RPMI8226 (cell line): ENCODE measurements at regions not wholly inside any gene's neighbourhood (a gene's known extent, or its start where the extent isn't known, plus 50 kb on each side); places are given as distances from the start of the nearest gene placed in this dataset.
"Not testable (repeated sequence)": the region's sequence is repeated elsewhere in the genome, so short reads cannot be mapped to it uniquely, and the experiment has no call there.

Source experiments
- DNase-seq: peaks from one replicate; pipeline ENCODE4 v3.0.0-alpha.2; 2015

DNA sequence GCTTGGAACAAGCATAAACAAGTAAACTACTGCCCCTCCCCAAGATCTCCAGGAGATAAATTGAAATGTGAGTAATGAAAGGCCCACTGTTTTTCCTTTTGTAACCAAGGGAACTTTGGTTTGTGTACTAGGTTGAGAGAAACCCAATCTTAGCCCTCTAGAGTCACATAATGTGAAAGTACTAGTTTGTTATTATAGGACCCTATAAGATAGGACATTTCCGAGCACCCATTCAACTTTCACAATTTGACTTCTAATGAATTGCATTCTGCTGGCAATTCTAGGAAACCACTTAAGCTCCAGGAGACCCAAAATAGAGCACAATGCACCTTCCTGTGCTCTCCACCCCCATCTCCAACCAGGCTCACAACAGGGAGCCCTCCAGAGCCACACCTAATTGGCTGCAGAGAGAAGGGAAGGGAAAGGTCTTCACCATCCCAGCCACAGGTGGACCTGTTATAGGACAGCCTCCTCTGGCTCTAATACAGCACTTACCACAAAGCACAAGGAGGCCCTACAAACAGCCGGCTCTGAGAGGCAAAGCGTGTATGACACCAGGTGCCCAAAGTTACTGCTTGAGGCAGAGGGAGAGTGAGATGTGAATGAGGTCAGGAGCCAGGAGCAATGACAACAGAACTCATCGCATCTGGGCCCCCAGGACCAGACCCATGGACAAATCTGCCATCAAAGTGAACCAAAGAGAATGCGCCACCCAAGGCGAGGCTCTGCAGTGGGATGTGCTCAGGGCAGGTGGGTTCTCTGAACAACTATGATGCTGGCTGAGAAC, 163.3 kb upstream of the NTF3 start:
- no peak for DNase-seq

GRCh38 chr12:5269846-5270245, 162.1 kb upstream of the NTF3 start:
- no peak for DNase-seq

DNA sequence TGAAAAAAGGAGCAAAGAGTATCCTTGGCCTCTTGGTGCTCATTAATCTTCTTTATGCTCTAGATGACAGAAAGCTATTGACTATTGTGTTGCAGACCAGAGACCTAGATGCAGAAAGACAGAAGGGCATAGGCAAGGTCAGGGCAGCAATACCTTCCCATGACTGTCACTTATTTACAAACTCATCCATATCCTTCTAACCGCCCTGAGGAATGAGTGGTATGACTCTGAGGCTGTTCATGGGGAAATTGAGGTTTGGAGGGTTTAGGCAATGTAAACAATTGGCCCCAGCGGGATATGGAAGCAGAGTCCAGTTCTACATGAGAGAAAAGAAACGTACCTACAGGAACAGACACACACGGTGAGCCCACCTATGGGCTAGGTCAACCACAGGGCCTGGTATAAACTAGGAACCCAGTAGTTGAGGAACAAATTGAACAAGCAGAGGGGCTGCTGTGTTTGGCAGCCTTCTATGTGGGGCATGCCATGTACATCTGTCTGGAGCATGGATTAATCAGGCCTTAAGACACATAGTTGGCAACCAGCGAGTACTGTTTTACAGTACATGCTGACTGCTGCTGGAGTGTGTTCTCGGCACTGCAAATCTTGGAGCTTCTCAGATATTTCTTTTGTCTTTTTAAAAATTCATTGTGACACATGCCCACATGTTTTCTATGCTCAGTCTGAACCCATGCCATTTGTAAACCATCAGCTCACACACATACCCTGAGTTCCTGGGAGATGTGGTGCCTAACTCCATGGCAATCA, 159.7 kb upstream of the NTF3 start:
- no peak for DNase-seq

DNA sequence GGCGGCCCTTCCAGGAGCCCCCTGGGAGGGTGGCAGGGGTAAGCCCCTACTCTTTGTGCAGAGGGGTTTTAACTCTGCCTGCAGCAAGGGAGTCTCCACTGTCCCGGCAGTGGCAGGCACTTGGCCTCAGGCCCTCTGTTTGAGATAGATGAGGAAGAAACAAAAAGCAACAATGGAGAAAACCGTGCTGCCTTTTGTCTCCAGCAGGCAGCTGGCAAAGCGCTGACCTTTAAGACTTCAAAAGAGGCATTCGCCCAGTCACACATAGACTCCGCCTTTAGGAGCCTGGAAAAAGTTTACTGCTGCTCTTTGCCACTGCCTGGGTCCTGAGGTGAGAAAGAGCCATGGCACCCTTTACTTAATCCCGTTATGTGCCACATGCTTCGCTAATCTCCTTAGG, 158.2 kb upstream of the NTF3 start:
- DNase-seq = peak; percentile 28

GRCh38 chr12:5276327-5276880, 155.5 kb upstream of the NTF3 start:
- DNase-seq = no peak

- no peak for DNase-seq
Observed at GRCh38 chr12:5280086-5280485, 151.8 kb upstream of the NTF3 start.

DNA sequence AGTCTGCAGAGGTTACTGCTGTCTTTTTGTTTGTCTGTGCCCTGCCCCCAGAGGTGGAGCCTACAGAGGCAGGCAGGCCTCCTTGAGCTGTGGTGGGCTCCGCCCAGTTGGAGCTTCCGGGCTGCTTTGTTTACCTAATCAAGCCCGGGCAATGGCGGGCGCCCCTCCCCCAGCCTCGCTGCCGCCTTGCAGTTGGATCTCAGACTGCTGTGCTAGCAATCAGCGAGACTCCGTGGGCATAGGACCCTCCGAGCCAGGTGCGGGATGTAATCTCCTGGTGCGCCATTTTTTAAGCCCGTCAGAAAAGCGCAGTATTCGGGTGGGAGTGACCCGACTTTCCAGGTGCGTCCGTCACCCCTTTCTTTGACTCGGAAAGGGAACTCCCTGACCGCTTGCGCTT, 141.5 kb upstream of the NTF3 start:
- not testable (repeated sequence) for DNase-seq

DNA sequence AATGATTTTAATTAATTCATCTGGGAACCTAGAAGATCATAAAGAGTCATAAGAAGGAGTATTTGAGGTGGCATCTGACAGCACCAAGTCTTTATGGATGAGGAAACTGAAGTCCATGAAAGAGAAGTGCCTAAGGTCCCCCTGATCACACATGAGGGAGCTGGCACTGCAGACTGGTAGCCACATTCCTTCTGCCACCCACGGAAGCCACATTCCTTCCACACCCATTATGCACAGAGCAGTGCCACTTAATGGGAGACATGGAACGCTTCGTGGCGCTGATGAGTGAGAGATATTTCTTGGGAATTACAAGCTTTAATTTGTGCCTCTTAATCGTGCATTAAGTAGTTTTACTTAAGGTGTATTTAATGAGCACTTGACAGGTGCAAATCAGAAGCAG, 139.3 kb upstream of the NTF3 start:
- no peak for DNase-seq

GRCh38 chr12:5293773-5294172, 138.1 kb upstream of the NTF3 start:
- no peak for DNase-seq

- no peak for DNase-seq
Observed at GRCh38 chr12:5294274-5295070, 137.4 kb upstream of the NTF3 start.

DNA sequence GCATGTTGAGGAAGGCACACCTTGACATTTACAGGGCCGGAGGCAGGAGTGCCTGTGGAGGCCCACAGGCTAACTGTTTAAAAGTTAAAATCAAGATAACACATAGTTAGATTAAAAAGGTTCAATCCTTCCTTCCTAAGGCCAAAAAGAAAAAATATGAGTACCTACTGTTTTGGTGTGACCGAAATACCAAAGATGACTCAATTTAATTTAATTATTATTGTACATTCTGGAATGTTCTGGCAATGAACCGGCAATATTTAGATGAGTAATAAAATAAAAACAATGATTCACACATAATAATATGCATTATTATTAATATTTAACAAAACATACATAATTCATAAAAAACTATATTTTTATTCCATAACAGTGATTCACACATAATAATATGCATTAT, 136.8 kb upstream of the NTF3 start:
- DNase-seq = no peak

- no peak for DNase-seq
Observed at GRCh38 chr12:5295996-5296395, 135.9 kb upstream of the NTF3 start.

- DNase-seq = no peak
Observed at GRCh38 chr12:5301539-5301938, 130.4 kb upstream of the NTF3 start.

DNA sequence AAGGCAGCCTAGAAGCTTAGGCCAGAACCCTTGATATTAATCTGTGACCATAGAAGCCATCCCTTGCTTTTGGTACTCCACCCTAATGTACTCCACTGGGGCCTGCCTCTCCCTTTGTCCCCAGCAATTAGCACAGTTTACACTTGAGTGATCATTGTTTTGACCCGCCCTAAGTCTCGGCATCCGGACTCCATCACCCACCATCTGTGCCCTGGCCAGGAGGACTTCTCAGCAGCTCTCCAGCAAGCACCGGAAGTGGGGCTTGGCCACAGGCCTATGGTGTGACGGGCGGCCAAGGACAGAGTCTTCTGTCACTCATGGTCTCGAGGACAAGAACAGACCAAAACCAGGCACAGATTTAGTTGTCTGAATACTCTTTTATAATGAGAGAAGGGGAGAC, 126.5 kb upstream of the NTF3 start:
- no peak for DNase-seq

DNA sequence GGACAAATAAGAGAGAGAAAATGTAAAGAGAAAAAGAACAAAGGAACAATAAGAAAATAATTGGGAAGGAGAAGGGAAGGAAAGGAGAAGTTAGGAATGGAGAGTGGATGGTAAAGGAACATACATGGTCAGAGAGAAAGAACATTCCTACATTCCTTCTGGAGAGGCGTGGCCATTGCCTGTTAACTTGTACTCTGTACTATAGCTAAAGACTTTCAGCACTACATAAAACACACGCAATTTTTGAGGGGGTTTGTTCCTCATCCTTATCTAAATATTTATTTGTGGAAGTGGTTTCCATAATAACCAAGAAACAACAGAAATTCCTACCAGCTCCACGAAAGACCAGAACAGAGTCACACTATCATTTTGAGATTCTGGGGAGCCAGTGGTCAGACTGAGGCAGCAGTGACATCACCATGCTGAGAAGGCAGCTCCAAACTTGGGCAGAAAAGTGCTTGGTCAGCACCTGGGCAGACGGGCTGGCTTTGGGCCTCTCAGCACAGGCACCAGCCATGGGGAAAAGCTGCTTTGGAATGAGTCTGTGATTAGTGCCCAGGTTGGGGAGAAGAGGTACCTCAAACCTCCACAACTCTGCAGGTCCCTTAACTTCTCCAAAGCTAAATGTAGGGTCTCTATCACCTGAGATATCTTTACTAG, 125.9 kb upstream of the NTF3 start:
- no peak for DNase-seq

DNA sequence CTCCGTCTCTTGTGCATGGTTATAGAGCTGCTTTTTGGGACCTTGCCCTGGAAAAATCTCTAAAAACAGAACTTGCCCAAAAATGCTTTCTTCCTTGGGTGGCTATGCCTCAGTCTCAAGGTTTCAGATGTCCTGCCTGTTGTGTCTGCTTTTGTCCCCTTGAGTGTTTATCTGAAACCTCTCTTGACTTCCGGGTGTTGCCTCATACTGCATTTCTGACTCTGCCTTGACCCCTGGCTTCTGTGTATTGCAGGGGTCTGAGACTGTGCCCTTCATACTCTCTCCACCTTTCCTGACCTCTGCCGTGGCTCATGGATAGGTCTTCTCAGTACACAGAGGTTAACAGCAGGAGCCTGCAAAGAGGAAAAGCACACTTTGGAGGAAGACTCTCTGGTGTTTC, 124.8 kb upstream of the NTF3 start:
- no peak for DNase-seq

- no peak for DNase-seq
Observed at GRCh38 chr12:5308216-5308615, 123.7 kb upstream of the NTF3 start.

DNA sequence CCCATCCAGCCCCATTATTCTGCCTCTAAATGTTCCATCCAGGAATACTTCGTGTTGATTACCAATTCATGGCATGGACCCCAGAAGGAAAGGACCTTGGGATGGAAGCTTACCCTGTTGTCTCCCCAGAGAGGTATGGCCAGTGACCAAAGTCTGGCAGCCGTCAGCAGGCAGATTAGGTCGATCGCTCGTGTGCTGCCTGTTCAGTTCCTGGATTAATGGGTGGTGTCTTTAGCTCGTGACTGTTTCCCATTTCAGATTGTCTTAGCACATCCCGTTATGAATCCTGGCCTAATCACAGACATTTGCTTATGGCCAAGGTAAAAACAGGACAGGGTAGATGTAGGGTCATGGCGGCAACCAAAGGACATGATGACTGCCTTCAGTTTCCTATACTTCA, 122.9 kb upstream of the NTF3 start:
- no peak for DNase-seq

DNA sequence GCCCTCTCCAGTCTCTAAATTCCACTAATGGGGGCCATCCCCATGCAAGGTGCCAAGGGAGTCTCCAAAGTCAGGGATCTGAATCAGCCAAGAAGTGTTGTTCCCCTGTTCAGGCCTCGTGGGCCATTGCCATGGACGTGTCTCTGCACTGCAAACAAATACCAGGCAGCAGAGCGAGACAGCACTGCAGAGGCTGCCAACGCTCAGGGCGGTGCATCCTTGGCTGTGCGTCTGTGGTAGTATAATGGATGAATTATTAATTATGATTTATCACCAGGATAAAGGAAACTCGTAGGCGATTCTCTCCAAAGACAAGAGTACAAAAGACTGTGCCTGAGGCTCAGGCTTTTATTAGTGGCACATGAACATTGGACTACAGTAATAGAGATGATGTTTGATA, 122.3 kb upstream of the NTF3 start:
- DNase-seq = no peak

GRCh38 chr12:5310151-5310550, 121.8 kb upstream of the NTF3 start:
- DNase-seq = no peak

DNA sequence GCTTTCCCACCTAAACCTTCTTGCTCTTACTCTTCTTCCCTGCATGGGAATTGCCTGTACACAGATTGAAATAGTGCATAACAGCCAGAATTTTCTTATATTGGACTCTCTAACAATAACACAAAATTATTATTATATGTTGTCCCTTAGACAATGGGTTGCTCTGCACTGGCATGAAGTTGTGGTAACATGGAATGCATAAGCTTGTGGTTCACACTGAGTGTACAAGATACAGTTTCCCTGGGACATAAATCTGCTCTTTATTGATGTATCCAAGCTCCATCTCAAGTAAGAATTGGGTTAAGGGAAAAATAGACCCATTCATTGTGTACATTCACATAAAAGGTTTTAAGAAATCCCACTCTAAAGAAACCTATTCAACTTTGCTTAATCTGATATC, 114.4 kb upstream of the NTF3 start:
- DNase-seq = no peak

GRCh38 chr12:5318874-5319273, 113.0 kb upstream of the NTF3 start:
- DNase-seq = no peak
